ENCODE measurements at regions not wholly inside any gene's neighbourhood (a gene's known extent, or its start where the extent isn't known, plus 50 kb on each side); places are given as distances from the start of the nearest gene placed in this dataset.

DNA sequence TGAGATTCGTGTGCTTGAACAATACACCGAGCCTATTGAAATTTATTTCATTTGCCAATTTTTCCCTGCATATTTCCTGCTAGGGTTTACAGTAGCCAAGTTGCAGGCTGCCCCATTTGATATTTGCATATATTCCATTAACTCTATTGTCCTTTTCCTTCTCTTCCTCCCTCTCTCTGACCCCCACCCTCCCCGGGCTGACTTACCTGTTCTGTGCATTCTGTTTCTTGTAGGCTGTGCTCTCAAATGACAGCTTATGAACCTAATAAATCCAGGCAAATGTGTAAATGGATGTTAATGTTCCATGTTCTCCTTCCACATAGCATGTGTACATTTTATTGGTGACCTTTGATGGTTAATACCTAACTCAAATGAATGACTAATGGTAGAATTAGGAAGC lies 1169.2 kb upstream of the WWC1 start:
- FAIRE-seq (no peak), DNase-seq (ENCODE audit: insufficient read length, low spot score) (no peak)

DNA sequence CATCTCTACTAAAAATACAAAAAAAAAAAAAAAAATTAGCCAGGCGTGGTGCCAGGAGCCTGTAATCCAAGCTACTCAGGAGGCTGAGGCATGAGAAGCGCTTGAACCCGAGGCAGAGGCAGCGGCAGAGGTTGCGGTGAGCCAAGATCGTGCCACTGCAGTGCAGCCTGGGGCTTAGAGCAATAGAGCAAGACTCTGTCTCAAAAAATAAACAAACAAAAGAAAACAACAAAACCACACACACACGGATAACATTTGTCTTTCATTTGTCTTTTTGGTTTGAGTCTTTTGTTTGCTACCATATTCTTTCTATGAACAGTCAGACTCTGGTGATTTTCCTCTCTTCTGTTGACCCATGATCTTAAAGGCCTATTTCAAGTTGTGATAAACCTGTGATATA lies 1168.3 kb upstream of the WWC1 start:
- FAIRE-seq (no peak), DNase-seq (ENCODE audit: insufficient read length, low spot score) (no peak)

DNA sequence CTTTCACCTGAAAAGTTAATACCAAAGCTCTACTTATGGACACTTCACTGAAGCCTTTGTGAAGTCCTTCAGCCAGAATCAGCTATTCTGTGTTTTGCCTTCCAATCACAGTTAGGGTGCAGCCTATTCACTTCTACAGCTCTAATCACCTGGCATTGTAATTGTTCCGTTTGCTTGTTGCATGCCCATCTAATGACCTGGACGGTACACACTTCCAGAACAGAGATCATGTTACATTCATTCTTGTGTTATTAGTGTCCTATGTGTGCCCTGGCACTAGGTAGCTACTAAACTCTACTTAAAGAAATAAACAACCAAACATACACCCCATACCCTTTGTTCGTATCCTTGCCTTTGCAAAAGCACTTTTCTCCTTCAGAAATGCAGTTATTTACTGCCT lies 1162.9 kb upstream of the WWC1 start:
- DNase-seq (ENCODE audit: insufficient read length, low spot score), result no peak
- no peak for FAIRE-seq

DNA sequence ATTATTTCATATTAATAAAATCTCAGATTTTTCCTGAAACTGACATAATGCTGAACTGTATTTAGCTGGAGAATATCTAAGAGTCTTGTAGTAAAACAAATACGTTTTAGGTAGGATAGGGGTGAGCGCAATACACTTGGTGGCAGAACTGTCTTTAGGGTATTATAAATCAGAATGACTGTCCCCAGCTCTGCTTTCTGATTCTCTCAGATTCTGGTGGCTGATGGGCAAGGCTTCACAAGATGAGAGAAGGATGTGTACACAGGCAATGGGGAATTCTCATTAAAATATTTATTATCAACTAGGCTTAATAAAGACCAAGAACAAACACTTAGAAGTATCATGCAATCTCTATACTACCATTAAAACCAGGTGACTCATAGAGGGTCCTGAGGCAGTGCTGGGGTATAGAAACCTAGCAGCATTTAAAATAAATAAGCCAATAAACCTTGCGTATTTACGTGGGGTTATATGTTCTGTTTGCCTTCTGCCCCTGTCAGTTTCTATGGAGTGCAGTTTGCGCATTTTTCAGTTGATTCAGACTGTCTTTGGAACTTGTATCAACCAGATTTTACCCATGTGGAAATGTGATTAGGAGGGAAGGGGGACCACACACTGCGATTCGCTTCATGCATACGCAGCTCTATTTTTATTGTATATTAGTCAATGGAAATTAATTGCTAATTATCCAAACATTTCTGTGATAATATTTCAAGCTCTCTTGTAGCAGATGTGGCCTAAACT lies 1150.7 kb upstream of the WWC1 start:
- FAIRE-seq, result no peak
- DNase-seq (ENCODE audit: insufficient read length, low spot score), result no peak

DNA sequence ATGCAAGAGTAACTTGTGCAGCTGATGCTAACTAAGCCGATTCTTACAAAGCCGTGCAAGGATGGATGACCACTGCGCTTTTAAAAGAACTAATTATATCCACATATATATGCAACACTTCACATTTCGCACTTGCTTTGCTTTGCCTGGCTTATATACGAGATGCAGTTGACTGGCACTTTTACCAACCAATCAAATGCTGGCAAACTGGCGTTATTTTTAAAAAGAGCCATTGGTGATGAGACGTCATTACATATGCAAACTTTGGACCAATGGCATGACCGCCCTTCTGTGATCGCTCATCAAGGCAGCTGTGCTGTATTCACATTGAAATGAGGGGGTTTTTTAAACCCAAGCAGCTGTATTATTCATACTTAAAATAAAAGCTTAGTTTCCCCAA lies 1147.7 kb upstream of the WWC1 start:
- FAIRE-seq (no peak), DNase-seq (ENCODE audit: insufficient read length, low spot score) (no peak)

DNA sequence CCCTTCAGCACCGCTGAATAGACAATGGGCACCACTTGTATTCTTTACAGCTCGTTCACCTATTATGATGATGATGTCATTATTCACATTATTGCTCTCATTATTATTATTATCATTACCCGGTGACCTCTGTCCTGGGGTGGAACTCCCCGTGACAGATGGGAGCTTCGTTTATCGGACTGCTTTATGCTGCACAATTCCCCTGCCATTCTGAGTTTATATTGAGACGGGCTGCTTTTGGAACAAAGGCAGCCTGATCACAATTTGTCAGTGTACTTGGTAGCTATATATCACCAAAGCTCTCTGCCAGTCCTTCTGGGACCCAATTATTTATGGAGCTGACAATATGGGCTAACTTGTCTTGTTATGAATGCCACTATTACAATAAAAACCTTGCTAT lies 1145.6 kb upstream of the WWC1 start:
- no peak for FAIRE-seq

DNA sequence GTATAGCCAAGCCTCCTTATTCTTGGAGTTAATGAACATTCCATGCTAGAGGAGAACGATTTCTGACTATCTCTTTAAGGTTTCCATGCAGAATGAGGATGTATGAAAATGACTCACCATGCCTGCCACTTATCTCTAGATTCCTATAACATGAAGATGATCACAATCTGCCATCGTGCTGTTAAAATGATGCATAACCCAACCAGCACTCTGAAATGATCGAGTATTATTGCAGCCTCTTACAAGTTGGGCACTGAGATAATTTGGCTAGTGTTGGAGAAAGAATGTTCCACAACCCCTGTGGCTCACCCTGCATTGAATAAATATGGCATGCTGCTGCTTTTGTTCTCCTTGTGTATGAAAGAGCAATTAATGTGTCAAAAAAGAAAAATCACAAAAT lies 1143.6 kb upstream of the WWC1 start:
- DNase-seq (ENCODE audit: insufficient read length, low spot score), result no peak
- FAIRE-seq, result no peak

More for the DNA sequence above, 1145.6 kb upstream of the WWC1 start:
- no peak for DNase-seq (ENCODE audit: insufficient read length, low spot score)

DNA sequence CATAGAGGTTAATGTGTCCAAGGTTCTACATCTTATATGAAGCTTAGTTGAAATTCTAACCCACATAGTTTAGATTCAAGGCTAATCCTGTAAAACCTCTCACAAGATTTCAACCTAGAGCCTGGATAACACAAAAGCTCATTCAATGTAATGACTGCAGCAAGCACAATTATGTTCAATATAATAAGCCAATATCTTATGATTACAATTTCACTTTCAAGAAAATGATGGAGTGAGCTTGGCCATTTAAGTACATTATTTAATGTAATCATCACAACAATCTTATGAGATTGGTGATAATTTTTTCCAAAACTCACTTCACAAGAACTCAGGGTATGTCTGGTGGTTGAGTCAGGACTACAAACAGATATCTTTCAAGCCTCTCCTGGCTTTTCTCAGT lies 1140.8 kb upstream of the WWC1 start:
- DNase-seq (ENCODE audit: insufficient read length, low spot score) (no peak), FAIRE-seq (no peak)

DNA sequence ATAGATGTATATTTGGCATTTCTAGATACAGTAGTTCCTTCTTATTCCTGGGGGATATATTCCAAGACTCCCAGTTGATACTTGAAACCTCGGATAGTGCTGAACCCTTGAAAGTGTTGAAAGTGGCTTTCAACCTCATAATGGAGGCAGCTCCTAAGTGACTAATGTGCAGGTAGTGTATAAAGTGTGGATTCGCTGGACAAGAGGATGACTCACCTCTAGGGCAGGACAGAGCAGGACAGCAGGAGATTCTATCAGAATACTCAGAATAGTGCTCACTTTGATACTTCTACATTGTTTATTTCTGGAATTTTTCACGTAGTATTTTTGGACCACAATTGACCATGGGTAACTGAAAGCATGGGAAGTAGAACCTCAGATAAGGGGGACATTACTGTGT lies 1138.9 kb upstream of the WWC1 start:
- FAIRE-seq (no peak), DNase-seq (ENCODE audit: insufficient read length, low spot score) (no peak)

DNA sequence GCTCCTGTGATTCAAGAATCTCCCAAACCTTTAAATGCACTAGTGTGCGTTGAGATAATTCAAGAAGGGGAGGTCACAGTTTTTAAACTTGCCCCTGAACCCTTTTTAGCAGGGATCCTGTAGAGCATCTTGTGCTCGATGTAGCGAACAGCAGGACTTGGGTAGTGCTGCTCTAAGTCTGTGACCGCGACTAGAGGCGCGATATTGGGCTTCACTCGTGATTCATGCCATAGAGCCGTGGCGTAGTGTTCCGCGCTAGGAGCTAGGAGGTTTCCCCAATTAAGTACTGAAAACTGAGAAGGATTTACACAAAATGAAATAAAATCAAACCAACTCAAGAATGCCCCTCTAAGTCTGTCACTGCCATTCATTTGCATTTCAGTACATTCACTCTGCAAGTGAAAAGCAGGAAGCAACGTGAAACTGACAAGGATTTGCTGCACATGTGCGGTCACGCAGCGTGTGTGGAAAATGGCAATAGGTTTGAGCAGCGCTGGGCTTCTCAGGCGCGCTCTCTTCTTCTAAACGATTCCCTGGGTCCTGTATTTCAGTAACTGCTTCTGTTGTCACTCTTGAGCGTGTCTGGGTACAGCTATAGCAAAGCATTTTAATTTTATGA lies 1135.9 kb upstream of the WWC1 start:
- DNase-seq (ENCODE audit: insufficient read length, low spot score) (no peak), FAIRE-seq (no peak)

DNA sequence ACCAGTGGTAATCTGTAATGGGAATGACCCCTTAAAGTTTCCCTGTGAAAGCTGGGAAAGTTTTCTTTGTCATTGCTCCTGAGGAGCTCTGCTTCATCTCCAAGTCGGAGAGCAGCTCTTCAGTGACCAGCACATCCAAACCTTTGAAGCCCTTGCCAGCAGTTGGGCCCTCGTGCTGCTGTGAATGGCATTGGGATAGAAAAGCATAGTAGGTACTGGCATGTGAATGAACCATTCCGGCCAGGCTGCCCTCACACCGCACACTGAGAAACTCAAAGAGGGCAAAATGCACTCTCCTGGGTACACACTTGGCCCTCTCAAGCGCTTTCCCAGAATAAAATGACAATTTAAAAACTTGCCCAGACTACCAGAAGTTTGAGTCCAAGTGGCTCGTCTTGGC lies 1135.0 kb upstream of the WWC1 start:
- FAIRE-seq (no peak), DNase-seq (ENCODE audit: insufficient read length, low spot score) (no peak)

DNA sequence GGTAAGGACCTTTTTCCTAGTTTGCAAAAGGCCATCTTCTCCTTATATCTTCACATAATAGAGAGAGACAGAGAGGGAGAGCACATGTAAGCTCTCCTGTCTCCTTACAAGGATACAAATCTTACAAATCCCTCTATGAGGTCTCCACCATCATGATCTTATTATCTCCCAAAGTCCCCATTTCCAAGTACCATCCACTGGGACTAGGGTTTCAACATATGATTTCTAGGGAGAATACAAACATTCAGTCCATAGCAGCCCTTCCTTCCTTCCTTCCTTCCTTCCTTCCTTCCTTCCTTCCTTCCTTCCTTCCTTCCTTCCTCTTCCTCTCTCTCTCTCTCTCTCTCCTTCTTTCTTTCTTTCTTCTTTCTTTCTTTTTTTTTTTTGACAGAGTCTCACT lies 1132.9 kb upstream of the WWC1 start:
- no peak for FAIRE-seq
- DNase-seq (ENCODE audit: insufficient read length, low spot score), result no peak

DNA sequence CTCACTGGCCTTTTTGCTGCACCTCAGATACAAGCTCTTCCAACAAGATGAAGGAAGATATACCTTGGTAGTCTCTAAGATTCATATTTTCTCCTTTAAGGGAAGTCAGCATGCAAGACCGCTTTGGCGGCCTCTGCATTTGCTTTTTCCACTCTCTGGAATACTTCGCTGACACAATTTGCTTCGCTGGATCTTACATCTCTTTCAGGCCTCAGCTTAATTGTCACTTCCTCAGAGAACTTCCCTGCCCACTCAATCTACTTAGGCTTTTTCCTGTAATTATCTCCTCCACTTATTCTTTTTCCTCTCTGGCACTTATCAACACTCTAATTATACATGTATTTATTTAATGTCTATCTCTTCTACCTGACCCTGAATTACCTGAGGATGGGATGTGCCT lies 1131.1 kb upstream of the WWC1 start:
- no peak for FAIRE-seq
- no peak for DNase-seq (ENCODE audit: insufficient read length, low spot score)

DNA sequence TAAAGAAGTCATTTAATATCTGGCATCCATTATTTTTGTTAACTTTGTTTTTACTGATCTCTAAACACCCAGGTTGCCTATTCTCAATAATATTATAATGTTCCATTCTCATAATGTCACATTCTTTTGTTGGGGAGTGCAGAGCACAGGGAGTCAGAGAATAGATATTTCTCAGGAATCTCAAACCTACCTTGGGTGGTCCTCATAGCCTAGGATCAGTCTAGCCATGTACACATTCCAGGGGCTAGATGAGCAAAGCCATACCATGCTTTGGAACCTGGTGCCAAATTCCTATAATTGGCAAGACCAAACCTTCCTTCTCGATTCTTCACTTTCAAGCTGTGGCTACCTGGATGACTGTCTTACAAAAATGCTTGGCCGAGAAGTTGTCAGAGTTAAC lies 1124.7 kb upstream of the WWC1 start:
- FAIRE-seq, result no peak
- no peak for DNase-seq (ENCODE audit: insufficient read length, low spot score)

DNA sequence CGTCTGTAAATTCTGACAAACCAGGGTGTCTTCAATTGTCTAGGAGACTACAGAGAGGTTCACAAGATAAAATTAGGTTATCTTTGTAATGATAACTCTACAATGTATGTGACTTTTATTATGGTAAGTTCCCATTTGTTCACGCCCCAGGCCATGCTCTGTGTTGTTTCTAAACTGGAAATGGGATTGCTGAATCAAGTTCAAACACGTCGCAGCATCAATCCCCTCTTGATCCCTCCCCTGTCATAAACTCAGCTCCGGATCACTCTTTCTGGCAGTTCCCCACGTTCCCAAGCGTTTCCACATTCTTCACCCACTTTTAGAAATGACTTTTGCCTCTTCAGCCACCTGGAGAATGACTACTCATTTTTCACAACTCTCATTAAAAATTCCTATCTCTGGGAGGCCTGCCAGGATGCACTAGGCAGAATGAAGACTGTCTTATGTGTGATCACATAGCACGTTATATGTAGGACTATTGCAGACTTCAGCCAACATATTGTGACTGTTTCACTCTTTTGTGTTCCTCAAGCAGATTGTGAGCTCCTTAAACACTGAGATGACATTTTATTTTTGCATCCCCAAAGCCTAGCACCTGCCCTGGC lies 1124.2 kb upstream of the WWC1 start:
- DNase-seq (ENCODE audit: insufficient read length, low spot score) (no peak), FAIRE-seq (no peak)

DNA sequence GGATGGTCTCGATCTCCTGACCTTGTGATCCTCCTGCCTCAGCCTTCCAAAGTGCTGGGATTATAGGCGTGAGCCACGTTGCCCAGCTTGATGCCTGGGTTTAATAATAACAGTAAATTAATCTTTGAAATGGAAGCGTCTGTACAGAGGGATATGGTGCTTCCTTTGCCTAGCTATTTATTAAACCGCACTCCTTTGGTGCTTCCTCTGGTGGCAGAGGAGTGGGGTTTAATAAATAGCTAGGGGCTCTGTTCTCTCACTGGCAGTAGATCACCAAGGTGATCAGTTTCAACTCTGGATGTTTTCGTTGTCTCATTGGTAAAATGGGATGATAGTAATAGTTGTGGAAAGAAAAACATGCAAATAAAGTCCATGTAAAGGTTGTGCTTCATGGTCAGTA lies 1122.5 kb upstream of the WWC1 start:
- no peak for DNase-seq (ENCODE audit: insufficient read length, low spot score)
- FAIRE-seq, result no peak

DNA sequence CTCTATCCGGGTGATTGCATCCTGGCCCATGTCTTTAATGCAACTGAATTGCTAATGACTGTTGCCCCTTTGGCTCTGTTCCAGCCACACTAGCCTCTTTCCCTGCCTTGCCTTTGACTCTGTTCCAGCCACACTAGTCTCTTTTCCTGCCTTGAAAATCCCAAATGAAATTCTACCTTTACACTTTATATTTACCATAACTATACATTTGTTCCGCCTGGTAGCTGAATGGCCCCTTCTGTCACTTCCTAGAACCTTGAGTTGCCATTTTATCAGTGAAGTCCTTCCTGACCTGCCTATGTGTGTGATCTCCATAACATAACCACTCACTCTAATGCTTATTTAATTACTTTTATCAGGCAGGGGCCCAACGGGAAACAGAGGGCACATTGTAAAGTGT lies 1120.4 kb upstream of the WWC1 start:
- no peak for FAIRE-seq

DNA sequence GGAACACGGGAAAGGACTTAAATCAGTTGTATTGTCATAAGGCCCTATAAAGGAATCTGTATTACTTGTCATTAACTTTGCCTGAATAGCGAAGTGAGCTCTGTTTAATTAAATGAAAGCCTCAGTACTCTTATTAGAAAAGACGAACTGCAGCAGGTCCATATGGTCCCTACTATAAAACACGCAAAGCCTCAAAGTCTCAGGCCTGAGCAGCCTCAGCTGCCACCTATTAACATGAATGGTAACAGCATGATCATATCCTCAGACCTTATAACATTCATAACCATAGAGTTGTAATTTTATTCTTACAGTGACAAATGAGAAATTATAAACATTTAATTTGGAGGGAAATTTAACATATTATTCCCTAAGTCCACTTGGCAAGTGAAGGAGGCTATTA lies 1113.7 kb upstream of the WWC1 start:
- DNase-seq (ENCODE audit: insufficient read length, low spot score), result no peak
- no peak for FAIRE-seq

More for the DNA sequence above, 1120.4 kb upstream of the WWC1 start:
- no peak for DNase-seq (ENCODE audit: insufficient read length, low spot score)

DNA sequence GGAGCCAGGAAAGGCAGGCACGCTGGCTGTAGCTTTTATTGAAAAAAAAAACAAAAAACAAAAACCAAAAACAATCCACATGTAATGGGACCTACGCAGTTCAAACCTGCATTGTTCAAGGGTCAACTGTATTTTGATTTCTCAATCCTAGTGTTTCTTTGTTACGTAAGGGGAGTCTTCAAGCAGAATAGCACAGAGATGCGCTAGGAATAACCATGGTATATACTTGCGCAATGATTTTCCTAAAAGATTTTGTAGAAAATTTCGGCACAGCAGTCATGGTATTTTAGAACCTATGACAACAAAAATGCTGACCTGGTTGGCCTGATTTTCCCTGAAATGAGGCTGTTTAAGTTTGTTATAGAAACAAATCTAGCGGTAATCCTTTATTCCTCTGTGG lies 1110.5 kb upstream of the WWC1 start:
- no peak for DNase-seq (ENCODE audit: insufficient read length, low spot score)
- FAIRE-seq, result no peak

DNA sequence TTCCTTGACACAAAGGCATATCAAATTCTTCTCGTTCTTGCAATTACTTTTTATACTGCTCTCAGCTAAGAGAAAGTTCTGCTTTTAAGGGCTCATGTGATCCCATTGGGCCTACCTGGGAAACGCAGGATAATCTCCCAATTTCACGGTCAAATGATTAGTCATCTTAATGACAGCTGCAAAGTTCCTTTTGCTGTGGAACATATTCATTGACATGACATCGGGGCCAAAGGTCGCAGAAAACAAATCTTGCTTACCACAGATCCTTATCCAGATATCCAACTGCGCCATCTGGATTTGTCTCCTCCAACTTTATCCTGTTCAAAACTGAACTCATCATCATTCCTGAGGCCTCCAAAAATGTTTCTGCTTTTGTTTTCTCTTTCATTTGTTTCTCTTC lies 1085.6 kb upstream of the WWC1 start:
- DNase-seq (ENCODE audit: insufficient read length, low spot score) (no peak), FAIRE-seq (no peak)

DNA sequence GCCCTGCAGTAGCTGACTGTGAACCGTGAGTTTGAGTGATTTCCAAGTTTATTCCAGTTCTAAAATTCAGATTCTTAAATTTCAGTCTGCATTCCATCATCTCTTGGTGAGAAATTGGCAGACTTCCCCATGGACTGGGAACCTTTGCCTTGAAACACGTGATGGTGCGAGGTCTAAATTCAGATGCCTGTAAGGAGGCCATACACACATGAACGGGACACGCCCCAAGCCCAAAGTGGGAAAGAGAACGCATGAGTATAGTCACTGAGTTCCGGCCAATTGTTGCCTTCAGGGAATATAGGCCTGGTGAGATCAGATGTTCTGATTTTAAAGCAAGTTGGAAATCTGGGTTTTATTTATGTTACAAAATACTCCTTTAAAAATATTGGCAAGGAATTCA lies 1084.4 kb upstream of the WWC1 start:
- no peak for DNase-seq (ENCODE audit: insufficient read length, low spot score)
- no peak for FAIRE-seq

DNA sequence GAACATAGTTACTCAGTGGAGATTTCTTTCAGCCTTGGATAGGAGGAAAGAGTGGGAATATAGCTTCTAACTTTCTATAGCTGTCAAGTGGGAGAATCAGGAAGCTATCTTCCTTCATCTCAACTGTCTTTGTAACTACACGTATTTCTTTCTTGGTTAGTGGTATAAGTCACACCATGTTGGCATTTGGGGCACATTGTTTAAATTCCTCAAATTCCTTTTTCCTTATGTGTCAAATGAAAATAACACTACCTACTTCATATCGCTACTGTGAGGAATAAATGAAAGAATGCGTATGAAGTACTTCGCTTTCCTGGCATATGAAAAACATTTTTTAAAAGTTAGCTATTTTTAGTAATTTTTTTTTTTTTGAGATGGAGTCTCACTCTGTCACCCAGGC lies 1082.5 kb upstream of the WWC1 start:
- FAIRE-seq, result no peak
- DNase-seq (ENCODE audit: insufficient read length, low spot score), result no peak
